GM23248 (cell line): ENCODE measurements at regions not wholly inside any gene's neighbourhood (a gene's known extent, or its start where the extent isn't known, plus 50 kb on each side); places are given as distances from the start of the nearest gene placed in this dataset.

ENCODE experiments used
- DNase-seq: peaks from one replicate; pipeline ENCODE4 v3.0.0-alpha.2; 2015
- H2AFZ ChIP-seq: fragments of 200-600 bp; sonication (generic); 2 replicates; pipeline ENCODE4 v1.6.1; 2016; ENCODE audit warnings: antibody characterized with exemption
- H3F3A ChIP-seq: fragments of 200-600 bp; sonication (generic); 2 replicates; pipeline ENCODE4 v1.6.1; 2016; ENCODE audit warnings: mild to moderate bottlenecking, antibody characterized with exemption, mixed run types; ENCODE audit not compliant: insufficient read depth
- H3K27ac ChIP-seq: fragments of 200-600 bp; sonication (generic); 2 replicates; pipeline ENCODE4 v1.5.1; 2016; ENCODE audit warnings: mild to moderate bottlenecking
- H3K27me3 ChIP-seq: fragments of 200-600 bp; sonication (generic); replicated peaks from 2 replicates; pipeline ENCODE4 v1.6.1; 2016; ENCODE audit warnings: mild to moderate bottlenecking; ENCODE audit not compliant: insufficient read depth
- H3K36me3 ChIP-seq: fragments of 200-600 bp; sonication (generic); 2 replicates; pipeline ENCODE4 v1.6.1; 2016; ENCODE audit warnings: low read depth, mild to moderate bottlenecking
- H3K4me1 ChIP-seq: fragments of 200-600 bp; sonication (generic); 2 replicates; pipeline ENCODE4 v1.6.1; 2016; ENCODE audit warnings: mild to moderate bottlenecking; ENCODE audit not compliant: insufficient read depth
- H3K4me2 ChIP-seq: fragments of 200-600 bp; sonication (generic); one replicate; pipeline ENCODE4 v1.6.1; 2016; ENCODE audit warnings: mild to moderate bottlenecking; ENCODE audit not compliant: unreplicated experiment
- H3K4me3 ChIP-seq: fragments of 200-600 bp; sonication (generic); 2 replicates; pipeline ENCODE4 v1.5.1; 2016; ENCODE audit warnings: mild to moderate bottlenecking
- H3K79me2 ChIP-seq: fragments of 200-600 bp; sonication (generic); 2 replicates; pipeline ENCODE4 v1.6.1; 2016; ENCODE audit warnings: mild to moderate bottlenecking; ENCODE audit not compliant: insufficient read depth
- H3K9ac ChIP-seq: fragments of 200-600 bp; sonication (generic); 2 replicates; pipeline ENCODE4 v1.6.1; 2016; ENCODE audit warnings: mild to moderate bottlenecking
- H3K9me2 ChIP-seq: fragments of 200-600 bp; sonication (generic); 2 replicates; pipeline ENCODE4 v1.6.1; 2016; ENCODE audit warnings: mixed run types, mild to moderate bottlenecking, moderate library complexity; ENCODE audit not compliant: insufficient read depth
- H3K9me3 ChIP-seq: fragments of 200-600 bp; sonication (generic); one replicate; pipeline ENCODE4 v1.6.1; 2017; ENCODE audit warnings: low read depth
- H4K20me1 ChIP-seq: fragments of 200-600 bp; sonication (generic); 2 replicates; pipeline ENCODE4 v1.6.0; 2016; ENCODE audit not compliant: insufficient read depth
- EZH2 ChIP-seq: fragments of 200-600 bp; sonication (generic); IDR thresholded peaks from 2 replicates; pipeline ENCODE4 v1.6.1; 2018; ENCODE audit warnings: antibody characterized with exemption, mild to moderate bottlenecking; ENCODE audit not compliant: insufficient read depth, poor library complexity, severe bottlenecking
- EZH2phosphoT487 ChIP-seq: fragments of 200-600 bp; sonication (generic); IDR thresholded peaks from 2 replicates; pipeline ENCODE4 v1.6.1; 2018; ENCODE audit warnings: antibody characterized with exemption, moderate library complexity, mild to moderate bottlenecking, low read depth; ENCODE audit not compliant: insufficient read depth
- WGBS, 2 experiments: methylation state at CpG; one replicate each; pipeline ENCODE4 v1.1.6; 2015 to 2017; ENCODE audit warnings: low lambda C conversion rate in 2 of 2, low coverage in 1 of 2; ENCODE audit errors: missing lambda C conversion rate in 2 of 2; 5-methylcytosine and 5-hydroxymethylcytosine counted together
- in situ Hi-C: fragments of 300-500 bp; cut with MboI; formaldehyde crosslinking; loops from 2 replicates; pipeline ENCODE4 v1.15.0; 2020

GRCh38 chr15:70339571-70340493 is 242.1 kb upstream of the TLE3 start:
- no peak overlapping the region for H2AFZ ChIP-seq
- H3K4me3 ChIP-seq, result no peak overlapping the region
- H3K9me3 ChIP-seq, result no peaks in the 10 kb centered on the region
- H3K27me3 ChIP-seq, result no peaks in the 10 kb centered on the region
- no peaks in the 10 kb centered on the region for H3K4me1 ChIP-seq
- in situ Hi-C loops, result no loop called here
- no peaks in the 10 kb centered on the region for H3K9me2 ChIP-seq
- H4K20me1 ChIP-seq, result no peaks in the 10 kb centered on the region
- H3K27ac ChIP-seq, result no peak overlapping the region; the same call in 1 of the 2 replicates
- DNase-seq, result peak; percentile 62
- H3K79me2 ChIP-seq, result no peaks in the 10 kb centered on the region
- no peak for TF ChIP-seq EZH2
- no peak for TF ChIP-seq EZH2phosphoT487
- peaks cover 6% of the 10 kb centered on the region for H3F3A ChIP-seq
- H3K9ac ChIP-seq, result no peak overlapping the region
- WGBS, 2 experiments, result 20 to 23% methylated on average over 11 of the region's 11 CpGs
- H3K4me2 ChIP-seq, result no peak overlapping the region
- H3K36me3 ChIP-seq, result no peaks in the 10 kb centered on the region

GRCh38 chr15:70337277-70338186 is 239.8 kb upstream of the TLE3 start:
- H3K9me3 ChIP-seq, result no peaks in the 10 kb centered on the region
- 39% methylated on average over 18 of the region's 18 CpGs for WGBS, 2 experiments
- no peak for DNase-seq
- TF ChIP-seq EZH2phosphoT487 (no peak), EZH2 (no peak)
- no peak overlapping the region for H3K4me3 ChIP-seq
- H3K27me3 ChIP-seq, result no peaks in the 10 kb centered on the region
- H4K20me1 ChIP-seq, result no peaks in the 10 kb centered on the region
- peaks cover 6% of the 10 kb centered on the region for H3F3A ChIP-seq
- no peak overlapping the region for H3K27ac ChIP-seq
- no peaks in the 10 kb centered on the region for H3K79me2 ChIP-seq
- H2AFZ ChIP-seq, result no peak overlapping the region
- in situ Hi-C loops, result no loop called here
- no peaks in the 10 kb centered on the region for H3K4me1 ChIP-seq
- H3K4me2 ChIP-seq, result no peak overlapping the region
- no peak overlapping the region for H3K9ac ChIP-seq
- H3K36me3 ChIP-seq, result no peaks in the 10 kb centered on the region
- H3K9me2 ChIP-seq, result no peaks in the 10 kb centered on the region

DNA sequence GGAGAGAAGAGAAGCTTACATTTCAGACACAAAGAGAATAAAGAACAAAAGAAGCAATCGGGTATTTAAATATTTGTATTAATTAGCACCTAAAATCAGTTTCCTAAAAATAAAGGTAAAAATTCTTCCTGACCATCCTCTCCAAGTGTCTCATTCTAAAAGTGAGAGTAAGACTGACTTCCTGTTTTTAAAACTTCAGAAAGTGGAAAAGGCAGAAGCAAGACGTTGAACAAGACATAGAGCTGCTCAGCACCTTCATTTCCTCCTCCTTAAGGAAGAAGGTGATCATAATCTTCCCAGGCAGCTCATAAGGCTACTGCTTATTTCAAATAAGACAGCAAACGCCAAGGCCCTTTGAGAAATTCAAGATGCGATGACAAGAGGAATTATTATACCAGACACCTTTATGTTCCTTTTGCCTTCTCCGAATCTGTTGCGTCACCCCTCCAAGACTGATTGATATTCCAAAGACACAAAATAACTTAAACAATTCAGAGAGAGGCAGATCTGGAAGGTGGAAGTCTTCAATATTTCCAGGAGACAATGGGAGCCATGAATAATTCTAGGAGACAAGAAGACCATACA is 238.8 kb upstream of the TLE3 start:
- Histone ChIP-seq H3K79me2 (no peaks in the 10 kb centered on the region), H3K4me1 (no peaks in the 10 kb centered on the region), H3K9ac (no peak overlapping the region), H3K9me3 (no peaks in the 10 kb centered on the region), H3K4me2 (no peak overlapping the region), H3K4me3 (no peak overlapping the region), H3K27ac (no peak overlapping the region), H3K27me3 (no peaks in the 10 kb centered on the region), H2AFZ (no peak overlapping the region), H4K20me1 (no peaks in the 10 kb centered on the region), H3K36me3 (no peaks in the 10 kb centered on the region), H3F3A (peaks cover 6% of the 10 kb centered on the region), H3K9me2 (no peaks in the 10 kb centered on the region)
- in situ Hi-C loops, result no loop called here
- WGBS, 2 experiments, result 92 to 94% methylated on average over 6 of the region's 6 CpGs
- no peak for TF ChIP-seq EZH2
- TF ChIP-seq EZH2phosphoT487, result no peak
- no peak for DNase-seq

DNA sequence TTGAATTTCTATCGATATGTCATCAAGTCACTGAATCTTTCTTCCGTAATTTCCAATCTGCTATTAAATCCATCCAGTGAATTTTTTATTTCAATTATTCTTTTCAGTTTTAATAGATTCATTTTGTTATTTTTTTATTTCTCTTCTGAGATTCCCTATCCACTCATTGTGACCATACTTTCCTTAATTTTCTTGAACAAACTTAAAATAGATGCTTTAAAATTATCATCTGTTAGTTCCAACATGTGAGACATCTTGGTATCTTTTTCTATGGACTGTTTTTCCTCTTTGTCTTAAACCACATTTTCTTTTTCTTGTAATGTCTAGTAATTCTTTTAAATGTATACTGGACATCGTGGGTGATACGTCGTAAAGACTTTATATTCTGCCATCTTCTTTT is 236.6 kb upstream of the TLE3 start:
- H3K4me2 ChIP-seq, result no peak overlapping the region
- H3K9me3 ChIP-seq, result no peaks in the 10 kb centered on the region
- no peak overlapping the region for H2AFZ ChIP-seq
- in situ Hi-C loops, result no loop called here
- no peaks in the 10 kb centered on the region for H4K20me1 ChIP-seq
- no peaks in the 10 kb centered on the region for H3K4me1 ChIP-seq
- no peak for DNase-seq
- H3K27ac ChIP-seq, result no peak overlapping the region
- no peaks in the 10 kb centered on the region for H3K79me2 ChIP-seq
- WGBS, 2 experiments, result 78 to 83% methylated on average over 5 of the region's 5 CpGs
- no peak overlapping the region for H3K9ac ChIP-seq
- no peak overlapping the region for H3K4me3 ChIP-seq
- peaks cover 2% of the 10 kb centered on the region; the same call in 1 of the 2 replicates for H3F3A ChIP-seq
- no peaks in the 10 kb centered on the region for H3K36me3 ChIP-seq
- no peaks in the 10 kb centered on the region for H3K27me3 ChIP-seq
- no peaks in the 10 kb centered on the region for H3K9me2 ChIP-seq
- TF ChIP-seq EZH2 (no peak), EZH2phosphoT487 (no peak)
